ENCODE measurements at regions not wholly inside any gene's neighbourhood (a gene's known extent, or its start where the extent isn't known, plus 50 kb on each side); places are given as distances from the start of the nearest gene placed in this dataset.

- no peak overlapping the region for H3K4me3 Mint-ChIP-seq
- no peaks in the 10 kb centered on the region for H3K36me3 Mint-ChIP-seq
- no peaks in the 10 kb centered on the region for H3K4me1 Mint-ChIP-seq
- CTCF ChIA-PET: no interaction called here
- ATAC-seq (no peak), DNase-seq (no peak)
- H3K9me3 Mint-ChIP-seq (ENCODE audit: low read depth): peaks cover 10% of the 10 kb centered on the region
- H3K27me3 Mint-ChIP-seq: no peaks in the 10 kb centered on the region
- H3K27ac Mint-ChIP-seq: no peak overlapping the region
These were observed 297.9 kb downstream of the IRX1 start for GRCh38 chr5:3893527-3893926.

GRCh38 chr5:3893975-3894374, 298.3 kb downstream of the IRX1 start:
- no peaks in the 10 kb centered on the region for H3K36me3 Mint-ChIP-seq
- DNase-seq: no peak
- no peaks in the 10 kb centered on the region for H3K4me1 Mint-ChIP-seq
- ATAC-seq: no peak
- CTCF ChIA-PET: no interaction called here
- H3K27me3 Mint-ChIP-seq: no peaks in the 10 kb centered on the region
- H3K27ac Mint-ChIP-seq: no peak overlapping the region
- peaks cover 10% of the 10 kb centered on the region for H3K9me3 Mint-ChIP-seq (ENCODE audit: low read depth)
- no peak overlapping the region for H3K4me3 Mint-ChIP-seq

- Mint-ChIP-seq H3K4me3 (no peak overlapping the region), H3K27ac (no peak overlapping the region), H3K36me3 (no peaks in the 10 kb centered on the region), H3K4me1 (no peaks in the 10 kb centered on the region), H3K27me3 (no peaks in the 10 kb centered on the region), H3K9me3 (ENCODE audit: low read depth) (peaks cover 5% of the 10 kb centered on the region)
- DNase-seq: no peak
- ATAC-seq: no peak
- CTCF ChIA-PET: interaction anchor here (0.5 kb wide), 1 partner anchor 797 kb away, joined by 3 read pairs; no protein-coding TSS in a partner anchor
These were observed 300.5 kb downstream of the IRX1 start for GRCh38 chr5:3896098-3896497.

GRCh38 chr5:3899093-3899492, 303.5 kb downstream of the IRX1 start:
- no peak for DNase-seq
- CTCF ChIA-PET: no interaction called here
- H3K4me3 Mint-ChIP-seq: no peak overlapping the region
- no peaks in the 10 kb centered on the region for H3K4me1 Mint-ChIP-seq
- H3K36me3 Mint-ChIP-seq: no peaks in the 10 kb centered on the region
- no peaks in the 10 kb centered on the region for H3K27me3 Mint-ChIP-seq
- no peak for ATAC-seq
- peaks cover 2% of the 10 kb centered on the region for H3K9me3 Mint-ChIP-seq (ENCODE audit: low read depth)
- no peak overlapping the region for H3K27ac Mint-ChIP-seq

- Mint-ChIP-seq H3K27ac (no peak overlapping the region), H3K36me3 (no peaks in the 10 kb centered on the region), H3K9me3 (ENCODE audit: low read depth) (no peaks in the 10 kb centered on the region), H3K4me3 (no peak overlapping the region), H3K27me3 (no peaks in the 10 kb centered on the region), H3K4me1 (no peaks in the 10 kb centered on the region)
- DNase-seq: no peak
- CTCF ChIA-PET: no interaction called here
- ATAC-seq: no peak
These were observed 309.0 kb downstream of the IRX1 start for GRCh38 chr5:3904584-3904983.

GRCh38 chr5:3905031-3905430, 309.4 kb downstream of the IRX1 start:
- Mint-ChIP-seq H3K27me3 (no peaks in the 10 kb centered on the region), H3K4me1 (no peaks in the 10 kb centered on the region), H3K27ac (no peak overlapping the region), H3K36me3 (no peaks in the 10 kb centered on the region), H3K9me3 (ENCODE audit: low read depth) (no peaks in the 10 kb centered on the region), H3K4me3 (no peak overlapping the region)
- DNase-seq (no peak), ATAC-seq (no peak)
- CTCF ChIA-PET: no interaction called here

GRCh38 chr5:3905521-3905920, 309.9 kb downstream of the IRX1 start:
- no peaks in the 10 kb centered on the region for H3K9me3 Mint-ChIP-seq (ENCODE audit: low read depth)
- H3K36me3 Mint-ChIP-seq: no peaks in the 10 kb centered on the region
- H3K27me3 Mint-ChIP-seq: no peaks in the 10 kb centered on the region
- no peak overlapping the region for H3K27ac Mint-ChIP-seq
- DNase-seq (no peak), ATAC-seq (no peak)
- no peaks in the 10 kb centered on the region for H3K4me1 Mint-ChIP-seq
- CTCF ChIA-PET: interaction anchor here (0.5 kb wide), 1 partner anchor 101 kb away, joined by 3 read pairs; no protein-coding TSS in a partner anchor
- no peak overlapping the region for H3K4me3 Mint-ChIP-seq

- ATAC-seq (no peak), DNase-seq (no peak)
- Mint-ChIP-seq H3K4me1 (no peaks in the 10 kb centered on the region), H3K27ac (no peak overlapping the region), H3K36me3 (no peaks in the 10 kb centered on the region), H3K27me3 (no peaks in the 10 kb centered on the region), H3K4me3 (no peak overlapping the region), H3K9me3 (ENCODE audit: low read depth) (no peaks in the 10 kb centered on the region)
- CTCF ChIA-PET: no interaction called here
These were observed 315.5 kb downstream of the IRX1 start for GRCh38 chr5:3911111-3911510.

- H3K9me3 Mint-ChIP-seq (ENCODE audit: low read depth): no peaks in the 10 kb centered on the region
- no peak overlapping the region for H3K27ac Mint-ChIP-seq
- CTCF ChIA-PET: no interaction called here
- DNase-seq: no peak
- H3K36me3 Mint-ChIP-seq: no peaks in the 10 kb centered on the region
- no peak for ATAC-seq
- H3K4me1 Mint-ChIP-seq: no peaks in the 10 kb centered on the region
- H3K27me3 Mint-ChIP-seq: no peaks in the 10 kb centered on the region
- no peak overlapping the region for H3K4me3 Mint-ChIP-seq
These were observed 316.1 kb downstream of the IRX1 start for GRCh38 chr5:3911773-3912172.

- DNase-seq (no peak), ATAC-seq (no peak)
- H3K27me3 Mint-ChIP-seq: no peaks in the 10 kb centered on the region
- H3K27ac Mint-ChIP-seq: no peak overlapping the region
- no peak overlapping the region for H3K4me3 Mint-ChIP-seq
- H3K9me3 Mint-ChIP-seq (ENCODE audit: low read depth): peaks cover 2% of the 10 kb centered on the region
- H3K36me3 Mint-ChIP-seq: no peaks in the 10 kb centered on the region
- CTCF ChIA-PET: no interaction called here
- H3K4me1 Mint-ChIP-seq: no peaks in the 10 kb centered on the region
These were observed 317.2 kb downstream of the IRX1 start for GRCh38 chr5:3912790-3913189.

- no peak overlapping the region for H3K4me3 Mint-ChIP-seq
- CTCF ChIA-PET: no interaction called here
- H3K4me1 Mint-ChIP-seq: no peaks in the 10 kb centered on the region
- peaks cover 2% of the 10 kb centered on the region for H3K9me3 Mint-ChIP-seq (ENCODE audit: low read depth)
- no peak for ATAC-seq
- H3K36me3 Mint-ChIP-seq: no peaks in the 10 kb centered on the region
- no peak overlapping the region for H3K27ac Mint-ChIP-seq
- H3K27me3 Mint-ChIP-seq: no peaks in the 10 kb centered on the region
- DNase-seq: no peak
These were observed 317.6 kb downstream of the IRX1 start for GRCh38 chr5:3913279-3913678.

GRCh38 chr5:3925022-3925421, 329.4 kb downstream of the IRX1 start:
- Mint-ChIP-seq H3K4me1 (no peaks in the 10 kb centered on the region), H3K4me3 (no peak overlapping the region)
- no peak for ATAC-seq

GRCh38 chr5:3925935-3926334, 330.3 kb downstream of the IRX1 start:
- H3K4me3 Mint-ChIP-seq: no peak overlapping the region
- no peak overlapping the region for H3K27ac Mint-ChIP-seq
- H3K36me3 Mint-ChIP-seq: no peaks in the 10 kb centered on the region
- H3K4me1 Mint-ChIP-seq: no peaks in the 10 kb centered on the region
- no peak for DNase-seq
- H3K9me3 Mint-ChIP-seq (ENCODE audit: low read depth): peaks cover 23% of the 10 kb centered on the region
- CTCF ChIA-PET: no interaction called here
- ATAC-seq: no peak
- no peaks in the 10 kb centered on the region for H3K27me3 Mint-ChIP-seq

More at GRCh38 chr5:3925022-3925421, 329.4 kb downstream of the IRX1 start:
- CTCF ChIA-PET: no interaction called here
- DNase-seq: no peak
- H3K27me3 Mint-ChIP-seq: no peaks in the 10 kb centered on the region
- H3K27ac Mint-ChIP-seq: no peak overlapping the region
- H3K36me3 Mint-ChIP-seq: no peaks in the 10 kb centered on the region
- peaks cover 23% of the 10 kb centered on the region for H3K9me3 Mint-ChIP-seq (ENCODE audit: low read depth)

- H3K4me3 Mint-ChIP-seq: no peak overlapping the region
- CTCF ChIA-PET: no interaction called here
- H3K27me3 Mint-ChIP-seq: no peaks in the 10 kb centered on the region
- H3K36me3 Mint-ChIP-seq: no peaks in the 10 kb centered on the region
- DNase-seq: no peak
- peaks cover 21% of the 10 kb centered on the region for H3K9me3 Mint-ChIP-seq (ENCODE audit: low read depth)
- no peak overlapping the region for H3K27ac Mint-ChIP-seq
- H3K4me1 Mint-ChIP-seq: no peaks in the 10 kb centered on the region
- ATAC-seq: no peak
These were observed 334.2 kb downstream of the IRX1 start for GRCh38 chr5:3929799-3930198.

GRCh38 chr5:3931976-3932375, 336.3 kb downstream of the IRX1 start:
- CTCF ChIA-PET: no interaction called here
- no peak overlapping the region for H3K27ac Mint-ChIP-seq
- H3K36me3 Mint-ChIP-seq: no peaks in the 10 kb centered on the region
- H3K4me1 Mint-ChIP-seq: no peaks in the 10 kb centered on the region
- H3K27me3 Mint-ChIP-seq: no peaks in the 10 kb centered on the region
- H3K4me3 Mint-ChIP-seq: no peak overlapping the region
- H3K9me3 Mint-ChIP-seq (ENCODE audit: low read depth): peaks cover 18% of the 10 kb centered on the region
- no peak for DNase-seq
- ATAC-seq: no peak

Data from activated CD8-positive, alpha-beta memory T cell treated with anti-CD3 and anti-CD28 coated beads, Interleukin-2, amount 10 ng/mL, durations not matched to agents 7 days and 5 days (primary cell).